Tibial artery (tissue), 4 donors: ENCODE measurements at regions not wholly inside any gene's neighbourhood (a gene's known extent, or its start where the extent isn't known, plus 50 kb on each side); places are given as distances from the start of the nearest gene placed in this dataset.

Experiments
- DNase-seq, 2 donors: peaks; one replicate each; pipeline ENCODE4 v3.0.0-alpha.2; 2019
- H3K27ac ChIP-seq, 2 donors: fragments of 200-600 bp; sonication (generic) in 1 of 2; 1 replicate in 1 of 2; 2 replicates in 1 of 2; pipeline ENCODE4 v1.5.1; 2018 to 2019; ENCODE audit warnings: mild to moderate bottlenecking in 1 of 2
- H3K27me3 ChIP-seq, 2 donors: fragments of 200-600 bp; sonication (generic) in 1 of 2; one replicate each; pipeline versions ENCODE4 v1.5.1 to v1.6.0; 2016 to 2019
- H3K36me3 ChIP-seq, 3 donors: fragments of 200-600 bp; sonication (generic) in 2 of 3; one replicate each; pipeline ENCODE4 v1.5.1; 2016 to 2019; ENCODE audit warnings: mild to moderate bottlenecking in 2 of 3
- H3K4me1 ChIP-seq, 4 donors: fragments of 200-600 bp; sonication (generic) in 2 of 4; 1 replicate in 3 of 4; 2 replicates in 1 of 4; pipeline ENCODE4 v1.5.1; 2016 to 2019
- H3K4me3 ChIP-seq, 2 donors: fragments of 200-600 bp; sonication (generic) in 1 of 2; 1 replicate in 1 of 2; 2 replicates in 1 of 2; pipeline ENCODE4 v1.5.1; 2018 to 2019; ENCODE audit warnings: mild to moderate bottlenecking in 2 of 2
- H3K9me3 ChIP-seq, 3 donors: fragments of 200-600 bp; sonication (generic) in 1 of 3; one replicate each; pipeline ENCODE4 v1.5.1; 2016 to 2019
- intact Hi-C: fragments of 100-400 bp; cut with DNase I; formaldehyde crosslinking; loops from one replicate; pipeline ENCODE4 v1.15.0; 2023; ENCODE audit warnings: low total_unique reads
- TF ChIP-seq, protein P1 (sequence below), 2 experiments: fragments of 200-600 bp in 1 of 2; fragments of 450-650 bp in 1 of 2; IDR thresholded peaks; one replicate each; pipeline ENCODE4 v1.5.1; 2017 to 2019; ENCODE audit warnings: antibody characterized with exemption in 2 of 2, mild to moderate bottlenecking in 1 of 2, moderate library complexity in 1 of 2

DNA sequence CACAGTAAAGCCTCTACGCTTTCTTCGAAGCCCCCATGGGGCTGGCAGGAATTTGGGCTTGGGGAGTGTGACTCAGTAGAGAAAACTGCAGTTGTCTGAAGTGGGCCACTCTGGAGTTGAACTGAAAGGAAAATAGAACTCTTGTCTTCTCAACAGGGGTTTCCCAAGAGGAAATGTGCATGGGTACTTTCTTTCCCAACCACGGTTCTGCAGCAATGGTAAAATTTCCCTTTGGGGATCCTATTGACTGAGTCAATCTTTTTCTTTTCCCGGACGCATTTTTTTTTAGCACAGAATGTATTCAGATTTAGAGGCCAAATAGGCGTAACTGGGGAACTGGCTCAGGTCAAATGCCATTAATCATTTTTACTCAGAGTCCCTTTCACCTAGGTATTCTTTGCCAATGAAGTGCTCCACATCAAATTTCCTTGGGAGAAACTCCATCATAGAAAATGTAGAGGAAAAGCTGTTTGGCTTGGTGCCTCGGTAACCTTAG is 269.3 kb downstream of the STIM2 start:
- Histone ChIP-seq H3K27me3 (no peaks in the 10 kb centered on the region), H3K4me1 (no peaks in the 10 kb centered on the region), H3K4me3 (no peak overlapping the region), H3K9me3 (no peaks in the 10 kb centered on the region), H3K36me3 (no peaks in the 10 kb centered on the region), H3K27ac (no peak overlapping the region)
- no peak for DNase-seq
- intact Hi-C loops: no loop called here
- TF ChIP-seq, protein P1, sequence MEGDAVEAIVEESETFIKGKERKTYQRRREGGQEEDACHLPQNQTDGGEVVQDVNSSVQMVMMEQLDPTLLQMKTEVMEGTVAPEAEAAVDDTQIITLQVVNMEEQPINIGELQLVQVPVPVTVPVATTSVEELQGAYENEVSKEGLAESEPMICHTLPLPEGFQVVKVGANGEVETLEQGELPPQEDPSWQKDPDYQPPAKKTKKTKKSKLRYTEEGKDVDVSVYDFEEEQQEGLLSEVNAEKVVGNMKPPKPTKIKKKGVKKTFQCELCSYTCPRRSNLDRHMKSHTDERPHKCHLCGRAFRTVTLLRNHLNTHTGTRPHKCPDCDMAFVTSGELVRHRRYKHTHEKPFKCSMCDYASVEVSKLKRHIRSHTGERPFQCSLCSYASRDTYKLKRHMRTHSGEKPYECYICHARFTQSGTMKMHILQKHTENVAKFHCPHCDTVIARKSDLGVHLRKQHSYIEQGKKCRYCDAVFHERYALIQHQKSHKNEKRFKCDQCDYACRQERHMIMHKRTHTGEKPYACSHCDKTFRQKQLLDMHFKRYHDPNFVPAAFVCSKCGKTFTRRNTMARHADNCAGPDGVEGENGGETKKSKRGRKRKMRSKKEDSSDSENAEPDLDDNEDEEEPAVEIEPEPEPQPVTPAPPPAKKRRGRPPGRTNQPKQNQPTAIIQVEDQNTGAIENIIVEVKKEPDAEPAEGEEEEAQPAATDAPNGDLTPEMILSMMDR (IDR thresholded peaks at IDR 0.05): no peak

DNA sequence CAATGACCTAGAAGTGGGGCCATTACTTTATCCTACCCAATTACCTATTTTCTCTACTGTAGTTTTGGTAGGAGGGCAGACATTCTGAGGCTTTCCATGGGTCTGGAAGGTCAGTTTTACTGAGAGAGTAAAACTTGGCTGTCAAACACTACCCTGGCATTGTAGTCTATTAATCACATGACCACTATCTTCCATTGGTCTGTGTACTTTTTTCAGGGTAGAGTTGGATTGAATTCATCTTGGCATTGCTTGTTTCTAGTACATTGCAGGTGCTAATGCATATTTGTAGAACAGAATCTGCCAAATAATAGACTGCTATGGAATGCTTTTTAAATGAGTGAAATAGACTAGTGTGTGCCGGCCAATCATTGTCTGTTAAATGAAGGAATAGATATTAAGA is 271.9 kb downstream of the STIM2 start:
- Histone ChIP-seq H3K27me3 (no peaks in the 10 kb centered on the region), H3K4me3 (no peak overlapping the region), H3K4me1 (no peaks in the 10 kb centered on the region), H3K9me3 (no peaks in the 10 kb centered on the region), H3K36me3 (no peaks in the 10 kb centered on the region), H3K27ac (no peak overlapping the region)
- TF ChIP-seq, protein P1 (IDR thresholded peaks at IDR 0.05): no peak
- DNase-seq: no peak
- intact Hi-C loops: no loop called here

DNA sequence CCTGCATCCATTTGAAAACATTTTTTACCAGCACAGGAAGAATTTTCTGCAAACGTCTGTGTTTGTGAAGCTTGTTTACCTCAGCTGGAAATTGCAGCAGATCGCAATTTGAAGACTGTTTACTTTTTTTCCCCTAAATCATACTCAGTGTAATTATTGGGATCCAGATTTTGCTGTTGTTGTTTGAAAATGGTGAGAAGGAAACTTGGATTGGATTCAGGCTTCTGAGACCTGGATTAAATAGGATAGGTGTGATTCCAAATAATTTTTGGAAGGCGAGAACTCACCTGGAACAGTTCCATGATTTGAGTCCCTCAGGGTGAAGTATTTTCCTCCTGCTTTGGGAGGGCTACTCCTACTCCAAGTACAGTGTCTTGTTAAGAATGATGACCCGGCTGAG is 279.8 kb downstream of the STIM2 start:
- TF ChIP-seq, protein P1 (IDR thresholded peaks at IDR 0.05): no peak
- Histone ChIP-seq H3K27me3 (no peaks in the 10 kb centered on the region), H3K4me3 (no peak overlapping the region), H3K9me3 (no peaks in the 10 kb centered on the region), H3K36me3 (no peaks in the 10 kb centered on the region), H3K4me1 (no peaks in the 10 kb centered on the region), H3K27ac (no peak overlapping the region)
- intact Hi-C loops: no loop called here
- no peak for DNase-seq

DNA sequence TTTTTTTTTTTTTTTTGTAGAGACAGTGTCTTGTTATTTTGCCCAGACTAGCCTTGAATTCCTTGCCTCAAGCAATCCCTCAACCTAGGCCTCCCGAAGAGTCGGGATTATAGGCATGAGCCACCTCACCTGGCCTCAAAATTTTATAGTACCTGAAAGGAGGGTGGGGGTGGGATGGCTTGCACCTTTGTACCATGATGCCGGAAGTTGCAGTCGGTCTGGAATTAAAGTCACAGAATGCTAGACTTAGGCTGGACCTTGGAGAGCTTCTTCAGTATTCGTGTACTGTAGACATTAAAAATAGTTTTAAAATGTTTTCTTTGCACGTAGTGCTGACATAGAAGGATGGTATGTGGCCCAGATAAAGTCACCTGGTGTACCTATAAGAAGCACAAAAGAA is 280.9 kb downstream of the STIM2 start:
- TF ChIP-seq, protein P1 (IDR thresholded peaks at IDR 0.05): no peak
- Histone ChIP-seq H3K4me3 (no peak overlapping the region), H3K9me3 (no peaks in the 10 kb centered on the region), H3K27ac (no peak overlapping the region), H3K27me3 (no peaks in the 10 kb centered on the region), H3K4me1 (no peaks in the 10 kb centered on the region), H3K36me3 (no peaks in the 10 kb centered on the region)
- intact Hi-C loops: no loop called here
- DNase-seq: no peak

DNA sequence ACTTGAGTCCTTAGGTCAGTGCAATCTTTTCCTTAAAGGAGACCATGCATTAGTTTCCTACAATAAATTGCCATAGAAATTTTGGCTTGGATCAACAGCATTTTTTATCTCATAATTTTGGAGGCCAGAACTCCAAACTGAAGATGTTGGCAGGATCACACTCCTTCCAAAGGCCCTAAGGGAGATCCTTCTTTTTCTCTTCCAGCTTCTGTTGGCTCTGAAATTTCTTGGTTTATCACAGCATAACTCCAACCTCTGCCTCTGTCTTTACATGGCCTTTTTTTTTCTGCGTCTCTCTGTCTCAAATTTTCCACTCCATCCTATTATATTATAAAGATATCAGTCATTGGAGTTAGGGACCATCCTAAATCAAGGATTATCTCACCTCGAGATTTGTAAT is 282.2 kb downstream of the STIM2 start:
- Histone ChIP-seq H3K27ac (no peak overlapping the region), H3K9me3 (no peaks in the 10 kb centered on the region), H3K4me1 (no peaks in the 10 kb centered on the region), H3K4me3 (no peak overlapping the region), H3K27me3 (no peaks in the 10 kb centered on the region), H3K36me3 (no peaks in the 10 kb centered on the region)
- no peak for DNase-seq
- intact Hi-C loops: no loop called here
- TF ChIP-seq, protein P1 (IDR thresholded peaks at IDR 0.05): no peak

DNA sequence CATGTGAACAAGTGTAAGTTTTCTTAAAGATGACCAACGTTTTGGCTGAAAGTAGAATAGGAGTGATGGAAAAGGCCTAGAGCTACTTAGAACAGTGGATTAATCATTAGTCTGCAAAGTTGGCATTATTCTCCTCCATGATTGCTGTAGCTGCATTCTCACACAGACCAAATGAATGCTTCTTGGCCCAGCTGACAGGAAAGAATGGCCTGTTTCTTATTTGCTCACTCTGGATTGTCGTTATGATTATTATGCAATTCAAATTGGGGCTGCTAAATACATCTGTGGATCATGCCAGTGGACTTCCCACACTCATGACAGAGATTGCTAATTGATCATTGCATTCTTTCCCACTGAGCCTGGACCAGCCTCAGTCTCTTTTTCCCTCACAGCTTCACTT is 285.0 kb downstream of the STIM2 start:
- no peak for DNase-seq

More for the DNA sequence above, 285.0 kb downstream of the STIM2 start:
- no peaks in the 10 kb centered on the region for H3K4me1 ChIP-seq
- H3K9me3 ChIP-seq: no peaks in the 10 kb centered on the region
- intact Hi-C loops: no loop called here
- no peak overlapping the region for H3K4me3 ChIP-seq
- H3K27ac ChIP-seq: no peak overlapping the region
- TF ChIP-seq, protein P1 (IDR thresholded peaks at IDR 0.05): no peak
- no peaks in the 10 kb centered on the region for H3K27me3 ChIP-seq
- H3K36me3 ChIP-seq: no peaks in the 10 kb centered on the region
